H7 (cell line): ENCODE measurements at regions not wholly inside any gene's neighbourhood (a gene's known extent, or its start where the extent isn't known, plus 50 kb on each side); places are given as distances from the start of the nearest gene placed in this dataset.

Experiments
- DNase-seq: peaks from one replicate; pipeline ENCODE4 v3.0.0; 2012
- H3K27me3 ChIP-seq: 2 replicates; pipeline ENCODE4 v1.6.0; 2011; ENCODE audit warnings: mild to moderate bottlenecking, low read length; ENCODE audit not compliant: control insufficient read depth, insufficient read depth
- H3K36me3 ChIP-seq: replicated peaks from 2 replicates; pipeline ENCODE4 v1.5.1; 2011; ENCODE audit warnings: low read length; ENCODE audit not compliant: control insufficient read depth, insufficient read depth
- H3K4me3 ChIP-seq: 2 replicates; pipeline ENCODE4 v1.5.1; 2011; ENCODE audit warnings: low read depth, mild to moderate bottlenecking, control low read depth, low read length, moderate library complexity; ENCODE audit not compliant: insufficient read depth

- no peak overlapping the region for H3K4me3 ChIP-seq
- no peak for DNase-seq
- no peaks in the 10 kb centered on the region for H3K36me3 ChIP-seq
- no peaks in the 10 kb centered on the region for H3K27me3 ChIP-seq
Measured at GRCh38 chr5:73395256-73395655, 53.3 kb downstream of the FOXD1 start.

- no peak for DNase-seq
- Histone ChIP-seq H3K27me3 (no peaks in the 10 kb centered on the region), H3K4me3 (no peak overlapping the region), H3K36me3 (no peaks in the 10 kb centered on the region)
Measured at GRCh38 chr5:73394610-73395009, 54.0 kb downstream of the FOXD1 start.

DNA sequence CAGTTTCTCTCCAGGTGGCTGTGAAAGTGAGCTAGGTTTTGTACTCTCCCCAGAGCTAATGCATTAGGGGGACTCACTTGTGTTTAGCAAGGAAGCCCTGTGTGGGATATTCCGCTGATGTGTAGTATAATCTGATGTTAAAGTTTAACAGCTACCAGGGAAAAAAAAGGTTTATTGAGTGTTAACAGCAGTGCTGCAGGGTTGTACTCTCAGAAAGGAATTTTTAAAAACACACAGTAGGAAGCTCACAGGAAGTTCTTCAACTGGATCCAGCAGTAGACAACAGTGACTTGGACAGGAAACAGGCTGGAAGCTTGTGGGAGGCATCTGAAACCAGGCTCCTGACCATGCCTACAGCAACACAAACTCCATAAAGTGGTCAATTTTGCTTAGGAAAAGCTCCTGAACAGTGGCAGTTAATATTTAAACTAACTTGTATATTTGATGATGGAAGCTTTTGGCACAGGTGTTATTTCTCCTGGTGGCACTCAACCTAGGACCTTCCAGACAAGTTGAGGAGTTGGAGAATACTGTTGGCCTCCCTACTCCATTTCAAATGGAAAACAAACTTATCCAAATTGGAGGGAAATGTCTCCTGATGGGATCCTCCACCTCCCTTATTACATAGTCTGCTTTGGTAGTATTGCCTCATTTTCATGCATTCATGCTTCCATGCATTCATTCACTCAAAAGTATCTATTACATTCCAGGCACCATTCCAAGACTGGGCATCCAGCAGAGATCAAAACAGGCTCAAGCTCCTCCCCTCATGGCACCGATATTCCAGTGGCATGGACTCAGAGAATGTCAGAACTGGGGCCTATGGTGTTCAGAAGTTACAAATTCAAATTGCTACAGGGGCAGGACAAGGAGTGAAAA lies 54.7 kb downstream of the FOXD1 start:
- H3K27me3 ChIP-seq = no peaks in the 10 kb centered on the region
- no peak for DNase-seq
- H3K36me3 ChIP-seq = no peaks in the 10 kb centered on the region
- H3K4me3 ChIP-seq = no peak overlapping the region

GRCh38 chr5:73392775-73393174 lies 55.8 kb downstream of the FOXD1 start:
- no peak for DNase-seq
- Histone ChIP-seq H3K27me3 (no peaks in the 10 kb centered on the region), H3K36me3 (no peaks in the 10 kb centered on the region), H3K4me3 (no peak overlapping the region)

GRCh38 chr5:73391441-73391881 lies 57.1 kb downstream of the FOXD1 start:
- H3K36me3 ChIP-seq = no peaks in the 10 kb centered on the region
- H3K4me3 ChIP-seq = no peak overlapping the region
- no peak for DNase-seq
- no peaks in the 10 kb centered on the region for H3K27me3 ChIP-seq

- Histone ChIP-seq H3K4me3 (no peak overlapping the region), H3K27me3 (no peaks in the 10 kb centered on the region), H3K36me3 (no peaks in the 10 kb centered on the region)
- DNase-seq = no peak
Measured at GRCh38 chr5:73390972-73391371, 57.6 kb downstream of the FOXD1 start.

GRCh38 chr5:73388740-73389139 lies 59.8 kb downstream of the FOXD1 start:
- Histone ChIP-seq H3K4me3 (no peak overlapping the region), H3K27me3 (no peaks in the 10 kb centered on the region), H3K36me3 (no peaks in the 10 kb centered on the region)
- DNase-seq = no peak

- Histone ChIP-seq H3K4me3 (no peak overlapping the region), H3K27me3 (peaks cover under 1% of the 10 kb centered on the region; the same call in 1 of the 2 replicates), H3K36me3 (no peaks in the 10 kb centered on the region)
- DNase-seq = no peak
Measured at GRCh38 chr5:73388306-73388684, 60.3 kb downstream of the FOXD1 start.

DNA sequence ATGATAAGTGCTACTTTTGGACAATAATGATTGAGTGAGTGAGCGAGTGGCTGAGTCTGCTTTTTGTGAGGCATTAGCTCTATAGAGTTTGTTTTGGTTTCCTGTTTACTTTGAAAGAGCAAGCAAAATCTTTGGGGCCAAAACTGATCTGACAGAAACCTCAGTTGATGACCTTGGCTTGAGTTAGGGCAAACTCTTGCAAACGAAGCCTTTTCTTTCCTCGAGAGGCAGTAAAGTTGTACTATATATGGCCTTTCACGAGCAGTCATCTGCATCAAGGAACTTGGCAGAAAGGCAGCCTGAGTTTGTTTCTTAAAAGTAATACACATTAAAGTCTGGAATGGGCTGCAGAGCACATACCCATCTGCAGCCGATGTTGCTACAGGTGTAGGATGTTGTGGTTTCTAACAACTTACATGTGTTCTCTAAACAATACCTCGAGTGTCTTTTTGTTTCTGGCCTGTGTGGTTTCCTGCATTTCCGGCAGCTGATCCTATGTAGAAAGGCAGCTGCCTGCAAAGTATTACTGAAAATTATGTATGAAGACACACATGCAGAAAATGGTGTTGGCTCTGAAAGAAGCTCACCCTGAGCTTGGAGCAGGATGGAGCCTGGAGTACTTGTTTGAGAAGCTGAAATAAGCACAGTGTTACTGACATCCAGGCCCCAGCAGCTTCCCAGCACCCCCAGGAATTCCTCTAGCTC lies 60.8 kb downstream of the FOXD1 start:
- Histone ChIP-seq H3K27me3 (peaks cover 4% of the 10 kb centered on the region; the same call in 1 of the 2 replicates), H3K4me3 (no peak overlapping the region), H3K36me3 (no peaks in the 10 kb centered on the region)
- no peak for DNase-seq

- Histone ChIP-seq H3K4me3 (no peak overlapping the region), H3K27me3 (peaks cover 10% of the 10 kb centered on the region; the same call in 1 of the 2 replicates), H3K36me3 (no peaks in the 10 kb centered on the region)
- no peak for DNase-seq
Measured at GRCh38 chr5:73387149-73387591, 61.4 kb downstream of the FOXD1 start.

DNA sequence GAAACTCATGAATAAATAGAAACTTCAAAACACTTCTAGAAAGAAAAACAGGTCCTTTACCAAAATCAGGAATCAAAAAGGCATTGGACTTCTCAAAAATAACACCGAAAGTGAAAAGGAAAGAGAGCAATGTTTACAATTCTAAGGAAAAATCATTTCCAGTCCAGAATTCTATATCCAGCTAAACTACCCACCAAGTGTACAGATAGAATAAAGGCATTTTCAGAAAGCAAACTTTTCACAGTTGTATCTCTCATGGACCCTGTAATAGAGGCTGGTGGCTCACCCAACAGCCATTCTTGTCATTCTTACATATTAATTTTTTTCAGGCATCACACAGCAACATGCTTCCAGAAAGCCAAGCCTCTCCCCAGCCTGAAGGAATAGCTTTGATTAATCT lies 63.7 kb downstream of the FOXD1 start:
- Histone ChIP-seq H3K27me3 (peaks cover 27% of the 10 kb centered on the region; the same call in 1 of the 2 replicates), H3K36me3 (no peaks in the 10 kb centered on the region), H3K4me3 (no peak overlapping the region)
- no peak for DNase-seq

GRCh38 chr5:73382401-73382740 lies 66.2 kb downstream of the FOXD1 start:
- DNase-seq = peak; percentile 33
- no peak overlapping the region for H3K4me3 ChIP-seq

DNA sequence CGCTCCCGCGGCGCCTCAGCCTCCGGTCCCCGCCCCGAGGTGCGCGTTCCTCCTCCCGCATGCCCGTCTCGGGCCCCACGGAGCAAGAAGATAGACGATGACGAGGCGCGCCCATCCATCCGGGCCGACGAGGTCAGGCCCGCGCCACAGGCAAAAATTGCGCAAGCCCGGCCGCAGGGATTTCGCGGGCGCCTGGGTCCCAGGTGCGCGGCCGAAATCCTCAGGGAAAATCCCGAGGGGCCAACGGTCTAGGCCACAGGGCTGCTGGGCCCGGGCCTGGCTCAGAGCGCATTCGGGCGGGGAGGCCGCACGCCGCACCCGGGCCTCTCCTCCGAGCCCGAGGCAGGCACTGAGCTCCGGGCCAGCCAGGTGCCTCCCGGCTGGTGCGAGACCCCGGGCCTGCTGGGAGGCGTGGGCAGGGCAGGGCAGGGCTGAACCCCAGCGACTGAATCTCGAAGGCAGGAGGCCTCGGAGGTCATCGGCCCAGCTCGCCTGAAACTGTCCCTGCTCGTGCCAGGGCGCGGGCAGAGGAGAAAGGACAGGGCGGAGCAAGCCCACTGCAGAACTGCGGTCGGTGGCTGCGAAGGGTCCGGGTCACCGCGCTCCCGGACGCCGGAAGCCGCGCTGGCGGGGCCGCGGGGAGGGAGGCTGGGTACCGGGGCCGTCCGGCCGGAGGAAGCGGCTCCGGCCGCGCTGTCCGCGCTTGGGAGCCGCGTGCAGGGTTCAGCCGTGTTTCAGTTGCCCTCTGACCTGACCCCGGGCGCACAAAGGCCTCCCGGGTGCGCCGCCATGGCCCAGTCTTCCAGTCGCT lies 66.8 kb downstream of the FOXD1 start:
- Histone ChIP-seq H3K4me3 (no peak overlapping the region), H3K27me3 (peaks cover 28% of the 10 kb centered on the region; the same call in 1 of the 2 replicates), H3K36me3 (no peaks in the 10 kb centered on the region)
- DNase-seq = peak; percentile 43

More at GRCh38 chr5:73382401-73382740, 66.2 kb downstream of the FOXD1 start:
- Histone ChIP-seq H3K36me3 (no peaks in the 10 kb centered on the region), H3K27me3 (peaks cover 28% of the 10 kb centered on the region; the same call in 1 of the 2 replicates)
